ENCODE measurements at regions not wholly inside any gene's neighbourhood (a gene's known extent, or its start where the extent isn't known, plus 50 kb on each side); places are given as distances from the start of the nearest gene placed in this dataset.

GRCh38 chr11:27757953-27758352, 57.7 kb upstream of the BDNF start:
- peak; percentile 51 for DNase-seq (ENCODE audit: low read depth, low spot score)
- TF ChIP-seq CTCF (IDR thresholded peaks at IDR 0.05; ENCODE audit: insufficient read depth, low read length, missing control alignments) = no peak
- POLR2A ChIA-PET = no interaction called here
- no peak overlapping the region for H3K4me3 ChIP-seq (ENCODE audit: low read depth, low read length)
- CTCF ChIA-PET = no interaction called here

GRCh38 chr11:27754035-27755017, 54.1 kb upstream of the BDNF start:
- POLR2A ChIA-PET = no interaction called here
- peak; percentile 10 for DNase-seq (ENCODE audit: low read depth, low spot score)
- CTCF ChIA-PET = no interaction called here

More at GRCh38 chr11:27754035-27755017, 54.1 kb upstream of the BDNF start:
- H3K4me3 ChIP-seq (ENCODE audit: low read depth, low read length) = no peak overlapping the region
- TF ChIP-seq CTCF (IDR thresholded peaks at IDR 0.05; ENCODE audit: insufficient read depth, low read length, missing control alignments) = no peak
